Neuronal stem cell (in vitro differentiated cells): ENCODE measurements at regions not wholly inside any gene's neighbourhood (a gene's known extent, or its start where the extent isn't known, plus 50 kb on each side); places are given as distances from the start of the nearest gene placed in this dataset.
"Not testable (repeated sequence)": the region's sequence is repeated elsewhere in the genome, so short reads cannot be mapped to it uniquely, and the experiment has no call there.

Source experiments
- DNase-seq: peaks from one replicate; pipeline ENCODE4 v3.0.0-alpha.2; 2013; ENCODE audit warnings: low spot score
- H2AFZ ChIP-seq: one replicate; pipeline ENCODE4 v1.6.1; 2013; ENCODE audit warnings: mild to moderate bottlenecking, low read length, inconsistent platforms
- H2AK5ac ChIP-seq: 2 replicates; pipeline ENCODE4 v1.6.1; 2013; ENCODE audit warnings: low read depth, mild to moderate bottlenecking, inconsistent platforms, low read length, moderate library complexity, mixed read lengths
- H2BK120ac ChIP-seq: 2 replicates; pipeline ENCODE4 v1.6.1; 2013; ENCODE audit warnings: low read depth, mild to moderate bottlenecking, inconsistent platforms, low read length, moderate library complexity, mixed read lengths
- H2BK12ac ChIP-seq: one replicate; pipeline ENCODE4 v1.6.1; 2013; ENCODE audit warnings: low read length, inconsistent platforms
- H2BK15ac ChIP-seq: 2 replicates; pipeline ENCODE4 v1.6.1; 2013; ENCODE audit warnings: mild to moderate bottlenecking, low read length, inconsistent platforms, mixed read lengths
- H2BK5ac ChIP-seq: one replicate; pipeline ENCODE4 v1.6.1; 2013; ENCODE audit warnings: inconsistent platforms, mild to moderate bottlenecking, low read length, moderate library complexity
- H3K14ac ChIP-seq: one replicate; pipeline ENCODE4 v1.6.1; 2013; ENCODE audit warnings: low read length, inconsistent platforms
- H3K18ac ChIP-seq: 2 replicates; pipeline ENCODE4 v1.6.1; 2013; ENCODE audit warnings: low read length, inconsistent platforms
- H3K23ac ChIP-seq: 2 replicates; pipeline ENCODE4 v1.6.1; 2013; ENCODE audit warnings: low read depth, mild to moderate bottlenecking, mixed read lengths, low read length, inconsistent platforms; ENCODE audit not compliant: poor library complexity
- H3K27ac ChIP-seq: replicated peaks from 3 replicates; pipeline ENCODE4 v1.5.1; 2013; ENCODE audit warnings: low read length, inconsistent platforms
- H3K27me3 ChIP-seq, 3 experiments: 2 replicates each; pipeline ENCODE4 v1.6.1; 2013; ENCODE audit warnings: low read length in 3 of 3, mild to moderate bottlenecking in 2 of 3, inconsistent platforms in 1 of 3, low read depth in 1 of 3, mixed read lengths in 1 of 3, moderate library complexity in 1 of 3; ENCODE audit not compliant: control insufficient read depth in 3 of 3, insufficient read depth in 3 of 3
- H3K36me3 ChIP-seq, 2 donors: replicated peaks in 1 of 2; 2 replicates each; pipeline ENCODE4 v1.6.1; 2013; ENCODE audit warnings: low read length in 2 of 2; ENCODE audit not compliant: control insufficient read depth in 2 of 2, insufficient read depth in 2 of 2
- H3K4ac ChIP-seq: 2 replicates; pipeline ENCODE4 v1.6.1; 2013; ENCODE audit warnings: inconsistent platforms, mild to moderate bottlenecking, low read length, moderate library complexity
- H3K4me1 ChIP-seq, 2 donors: 1 replicate in 1 of 2; 2 replicates in 1 of 2; pipeline ENCODE4 v1.6.1; 2013; ENCODE audit warnings: low read length in 2 of 2, low read depth in 1 of 2; ENCODE audit not compliant: control insufficient read depth in 2 of 2, insufficient read depth in 1 of 2
- H3K4me2 ChIP-seq: one replicate; pipeline ENCODE4 v1.6.1; 2013; ENCODE audit warnings: mild to moderate bottlenecking, low read length, inconsistent platforms; ENCODE audit not compliant: insufficient read depth, poor library complexity, severe bottlenecking
- H3K4me3 ChIP-seq, 2 donors: 2 replicates each; pipeline ENCODE4 v1.5.1; 2013; ENCODE audit warnings: low read length in 2 of 2, mild to moderate bottlenecking in 2 of 2, inconsistent platforms in 1 of 2, moderate library complexity in 1 of 2
- H3K79me1 ChIP-seq: one replicate; pipeline ENCODE4 v1.6.1; 2013; ENCODE audit warnings: low read depth, mild to moderate bottlenecking, inconsistent platforms, low read length, moderate library complexity
- H3K9ac ChIP-seq: one replicate; pipeline ENCODE4 v1.6.1; 2013; ENCODE audit warnings: mild to moderate bottlenecking, low read depth, low read length, inconsistent platforms; ENCODE audit not compliant: poor library complexity
- H3K9me3 ChIP-seq, 2 donors: replicated peaks in 1 of 2; 2 replicates each; pipeline versions ENCODE3 to v1.6.1; 2013; ENCODE audit warnings: low read length in 2 of 2, mild to moderate bottlenecking in 2 of 2, inconsistent platforms in 1 of 2, low read depth in 1 of 2, mixed read lengths in 1 of 2, moderate library complexity in 1 of 2; ENCODE audit not compliant: control insufficient read depth in 2 of 2, insufficient read depth in 1 of 2
- H4K8ac ChIP-seq: one replicate; pipeline ENCODE4 v1.6.1; 2013; ENCODE audit warnings: low read depth, mild to moderate bottlenecking, inconsistent platforms, low read length, moderate library complexity
- H4K91ac ChIP-seq: one replicate; pipeline ENCODE4 v1.6.1; 2013; ENCODE audit warnings: low read length, low read depth, mild to moderate bottlenecking, inconsistent platforms; ENCODE audit not compliant: poor library complexity
- WGBS, 2 donors: extraction: QIAGEN DNeasy Blood & Tissue Kit; methylation state at CpG; one replicate each; pipeline ENCODE4 v1.1.7; 2013; ENCODE audit warnings: missing lambda C conversion rate in 2 of 2, mixed read lengths in 1 of 2; ENCODE audit not compliant: insufficient read length in 2 of 2, insufficient replicate concordance in 1 of 2; ENCODE audit errors: extremely low coverage in 2 of 2; 5-methylcytosine and 5-hydroxymethylcytosine counted together

GRCh38 chr6:11402581-11402980 lies 135.0 kb upstream of the TMEM170B start:
- not testable (repeated sequence) for H3K79me1 ChIP-seq, H3K23ac ChIP-seq, H3K4me1 ChIP-seq, H2BK120ac ChIP-seq, H2BK12ac ChIP-seq, H3K27me3 ChIP-seq, H3K14ac ChIP-seq, H3K36me3 ChIP-seq, H3K18ac ChIP-seq, H4K91ac ChIP-seq, H3K9ac ChIP-seq, H3K4me2 ChIP-seq, H4K8ac ChIP-seq, H3K27ac ChIP-seq, DNase-seq, H3K4ac ChIP-seq, H2BK5ac ChIP-seq, H2AK5ac ChIP-seq, H2BK15ac ChIP-seq, H3K4me3 ChIP-seq, H2AFZ ChIP-seq
- WGBS, 2 donors, result no CpG with 5 or more reads among the region's 36 CpGs
- peaks cover 0 to 13% of the 10 kb centered on the region in 2 donors for H3K9me3 ChIP-seq

DNA sequence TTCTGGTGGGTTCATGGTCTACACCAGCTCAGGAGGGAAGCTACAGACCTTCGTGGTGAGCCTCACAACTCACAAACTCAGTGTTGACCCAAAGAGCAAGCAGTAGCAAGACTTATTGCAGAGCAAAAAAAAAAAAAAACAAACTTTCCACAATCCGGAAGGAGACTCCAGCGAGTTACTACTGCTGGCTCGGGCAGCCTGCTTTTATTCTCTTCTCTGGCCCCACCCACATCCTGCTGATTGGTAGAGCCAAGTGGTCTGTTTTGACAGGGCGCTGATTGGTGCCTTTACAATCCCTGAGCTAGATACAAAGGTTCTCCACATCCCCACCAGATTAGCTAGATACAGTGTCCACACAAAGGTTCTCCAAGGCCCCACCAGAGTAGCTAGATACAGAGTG lies 135.6 kb upstream of the TMEM170B start:
- not testable (repeated sequence) for H2AK5ac ChIP-seq, H2BK15ac ChIP-seq, H3K27me3 ChIP-seq, H3K79me1 ChIP-seq, H3K36me3 ChIP-seq, H3K27ac ChIP-seq, DNase-seq, H2AFZ ChIP-seq, H2BK120ac ChIP-seq, H3K4me1 ChIP-seq, H3K9ac ChIP-seq, H3K23ac ChIP-seq, H3K14ac ChIP-seq, H4K91ac ChIP-seq, H3K4me2 ChIP-seq, H3K4me3 ChIP-seq, H4K8ac ChIP-seq, H3K4ac ChIP-seq, H2BK12ac ChIP-seq, H3K18ac ChIP-seq, H2BK5ac ChIP-seq
- no CpG with 5 or more reads among the region's 5 CpGs for WGBS, 2 donors
- peaks cover 0 to 12% of the 10 kb centered on the region in 2 donors for H3K9me3 ChIP-seq

DNA sequence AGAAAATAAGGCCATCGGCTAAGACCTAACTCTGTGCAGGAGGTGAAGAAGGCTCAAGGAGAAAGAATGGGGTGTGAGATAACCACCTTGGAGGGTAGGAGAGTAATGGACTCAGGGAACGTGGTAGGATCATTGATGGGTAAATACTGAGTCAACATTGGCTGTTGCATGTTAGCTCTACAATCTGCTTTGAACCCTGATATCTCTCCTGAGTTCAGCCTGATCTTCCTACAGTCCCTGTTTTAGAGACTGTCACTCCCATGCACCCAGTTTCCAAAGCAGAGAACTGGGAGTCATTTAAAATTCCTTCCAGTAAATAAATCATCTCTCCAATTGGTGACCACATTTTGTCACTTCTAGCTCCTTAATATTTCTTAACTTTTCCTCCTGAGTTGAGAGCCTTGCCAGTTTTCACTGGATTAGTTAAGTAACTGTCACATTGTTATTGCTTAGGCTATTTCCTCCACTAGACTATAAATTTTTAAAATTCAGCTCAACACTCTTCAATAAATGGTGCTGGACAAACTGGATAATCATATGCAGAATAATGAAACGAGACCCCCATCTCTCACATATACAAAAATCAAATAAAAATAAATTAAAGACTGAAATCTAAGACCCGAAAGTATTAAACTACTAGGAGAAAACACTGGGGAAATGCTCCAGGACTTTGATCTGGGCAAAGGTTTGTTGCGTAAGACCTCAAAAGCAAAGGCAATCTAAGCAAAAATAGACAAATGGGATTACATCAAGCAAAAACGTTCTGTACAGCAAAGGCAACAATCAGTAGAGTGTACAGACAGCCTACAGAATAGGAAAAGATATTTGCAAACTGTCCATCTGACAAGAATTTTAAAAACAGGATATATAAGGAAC lies 138.9 kb upstream of the TMEM170B start:
- no peak overlapping the region for H3K23ac ChIP-seq
- H2BK12ac ChIP-seq, result no peak overlapping the region
- no peak overlapping the region for H3K4me3 ChIP-seq
- no peaks in the 10 kb centered on the region for H3K36me3 ChIP-seq
- H2BK5ac ChIP-seq, result no peak overlapping the region
- no peak overlapping the region for H2AK5ac ChIP-seq
- peaks cover 2 to 3% of the 10 kb centered on the region in 2 donors for H3K4me1 ChIP-seq
- no peak for DNase-seq
- no peaks in the 10 kb centered on the region for H3K27me3 ChIP-seq
- no peak overlapping the region for H3K14ac ChIP-seq
- no peak overlapping the region for H3K4ac ChIP-seq
- no peak overlapping the region for H2BK15ac ChIP-seq
- no peak overlapping the region for H3K4me2 ChIP-seq
- no peak overlapping the region for H2AFZ ChIP-seq
- H4K8ac ChIP-seq, result no peak overlapping the region
- H3K79me1 ChIP-seq, result no peaks in the 10 kb centered on the region
- H4K91ac ChIP-seq, result no peak overlapping the region
- no peak overlapping the region for H3K9ac ChIP-seq
- H3K27ac ChIP-seq, result no peak overlapping the region
- peaks cover 0 to 8% of the 10 kb centered on the region in 2 donors for H3K9me3 ChIP-seq
- no CpG with 5 or more reads among the region's 6 CpGs for WGBS, 2 donors
- no peak overlapping the region for H3K18ac ChIP-seq
- no peak overlapping the region for H2BK120ac ChIP-seq

DNA sequence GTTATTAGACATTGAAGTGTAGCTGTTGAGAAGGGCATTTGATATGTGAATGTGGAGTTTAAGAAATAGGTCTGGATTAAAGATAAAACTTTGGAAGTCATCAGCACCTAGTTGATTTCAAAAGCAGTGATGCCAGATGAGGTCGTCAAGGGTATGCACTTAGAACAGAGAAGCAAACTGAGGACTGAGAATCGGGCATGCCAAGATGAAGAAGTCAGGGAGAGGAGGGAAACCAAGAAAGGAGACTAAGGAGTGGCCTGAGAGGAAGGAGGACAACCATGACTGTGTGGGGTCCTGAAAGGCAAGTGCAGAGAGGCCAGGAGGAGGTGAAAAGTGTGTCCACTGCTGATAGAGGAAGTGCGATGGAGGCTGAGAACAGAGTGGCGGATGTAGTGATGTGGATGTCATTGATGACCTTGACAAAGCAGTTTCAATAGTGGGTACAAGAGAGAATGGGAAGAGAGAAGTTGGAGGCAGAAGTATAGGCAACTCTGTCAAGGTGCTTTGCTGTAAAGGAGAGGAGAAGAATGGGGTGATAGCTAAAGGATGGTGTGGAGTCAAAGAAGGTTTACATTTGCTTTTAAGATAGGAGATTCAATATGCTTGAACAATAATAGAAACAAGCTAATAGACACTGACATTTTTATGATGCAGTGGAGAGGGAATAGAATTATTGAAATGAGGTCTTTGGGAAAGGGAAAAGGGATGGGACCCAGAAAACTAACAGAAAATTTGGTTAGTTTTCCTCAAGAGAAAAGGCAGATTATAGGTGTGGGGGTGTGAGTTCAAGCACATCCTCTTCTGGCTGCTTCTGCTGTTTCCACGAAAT lies 139.7 kb upstream of the TMEM170B start:
- H3K27ac ChIP-seq, result no peak overlapping the region
- H3K36me3 ChIP-seq, result no peaks in the 10 kb centered on the region
- H2BK5ac ChIP-seq, result no peak overlapping the region
- no peak overlapping the region for H3K4ac ChIP-seq
- no peak overlapping the region for H2BK15ac ChIP-seq
- H2AK5ac ChIP-seq, result no peak overlapping the region
- no peaks in the 10 kb centered on the region for H3K79me1 ChIP-seq
- no peak overlapping the region for H3K9ac ChIP-seq
- no peak overlapping the region for H3K4me3 ChIP-seq
- H2BK12ac ChIP-seq, result no peak overlapping the region
- H3K27me3 ChIP-seq, result no peaks in the 10 kb centered on the region
- H3K14ac ChIP-seq, result no peak overlapping the region
- H3K9me3 ChIP-seq, result no peaks in the 10 kb centered on the region
- DNase-seq, result no peak
- H3K4me1 ChIP-seq, result peaks cover 2 to 7% of the 10 kb centered on the region in 2 donors
- H4K8ac ChIP-seq, result no peak overlapping the region
- no peak overlapping the region for H3K4me2 ChIP-seq
- H4K91ac ChIP-seq, result no peak overlapping the region
- no CpG with 5 or more reads among the region's 5 CpGs for WGBS, 2 donors
- H3K23ac ChIP-seq, result no peak overlapping the region
- no peak overlapping the region for H2AFZ ChIP-seq
- H3K18ac ChIP-seq, result no peak overlapping the region
- H2BK120ac ChIP-seq, result no peak overlapping the region
